ENCODE measurements at regions not wholly inside any gene's neighbourhood (a gene's known extent, or its start where the extent isn't known, plus 50 kb on each side); places are given as distances from the start of the nearest gene placed in this dataset.

- ATAC-seq (no peak), DNase-seq (no peak)
- intact Hi-C loops (cut with DNase I, micrococcal nuclease), result no loop called here
Measured at GRCh38 chr7:140996-141395, 51.4 kb upstream of the FAM20C start.

GRCh38 chr7:142248-142941, 50.0 kb upstream of the FAM20C start:
- peak; percentile 99 for ATAC-seq
- intact Hi-C loops (cut with DNase I, micrococcal nuclease), result no loop called here
- peak; percentile 77 to 82 for DNase-seq

All from left colon (tissue), 2 donors.